Transverse colon (tissue), 4 donors: ENCODE measurements at regions not wholly inside any gene's neighbourhood (a gene's known extent, or its start where the extent isn't known, plus 50 kb on each side); places are given as distances from the start of the nearest gene placed in this dataset.

ENCODE experiments used
- DNase-seq: peaks from one replicate; pipeline ENCODE4 v3.0.0-alpha.2; 2019
- H3K27ac ChIP-seq, 4 donors: fragments of 200-600 bp; sonication (generic); 2 replicates each; pipeline ENCODE4 v1.5.1; 2016 to 2018; ENCODE audit warnings: inconsistent platforms in 4 of 4
- H3K27me3 ChIP-seq: fragments of 200-600 bp; sonication (generic); 2 replicates; pipeline ENCODE4 v1.5.1; 2017; ENCODE audit warnings: inconsistent platforms
- H3K36me3 ChIP-seq, 4 donors: fragments of 200-600 bp; sonication (generic); 2 replicates each; pipeline ENCODE4 v1.5.1; 2017 to 2019; ENCODE audit warnings: inconsistent platforms in 4 of 4
- H3K4me1 ChIP-seq, 4 donors: fragments of 200-600 bp; sonication (generic); 2 replicates each; pipeline ENCODE4 v1.5.1; 2017 to 2020; ENCODE audit warnings: inconsistent platforms in 4 of 4
- H3K4me3 ChIP-seq, 4 donors: fragments of 200-600 bp; sonication (generic); 1 replicate in 1 of 4; 2 replicates in 3 of 4; pipeline versions ENCODE4 v1.5.1 to v1.6.1; 2017 to 2019; ENCODE audit warnings: inconsistent platforms in 4 of 4
- H3K9me3 ChIP-seq, 2 donors: fragments of 200-600 bp; sonication (generic); 2 replicates each; pipeline ENCODE4 v1.5.1; 2017 to 2019; ENCODE audit warnings: inconsistent platforms in 2 of 2
- EP300 ChIP-seq: sonication (generic); formaldehyde crosslinking; IDR thresholded peaks from one replicate; pipeline ENCODE4 v1.6.1; 2017; ENCODE audit warnings: antibody characterized with exemption, low read depth
- POLR2A ChIP-seq: fragments of 450-650 bp; IDR thresholded peaks from one replicate; pipeline ENCODE4 v1.6.1; 2016; ENCODE audit warnings: antibody characterized with exemption, mild to moderate bottlenecking, moderate library complexity
- POLR2AphosphoS5 ChIP-seq, 3 donors: sonication (generic); formaldehyde crosslinking; IDR thresholded peaks; one replicate each; pipeline ENCODE4 v1.6.1; 2016; ENCODE audit warnings: antibody characterized with exemption in 3 of 3
- WGBS, 2 donors: methylation state at CpG; one replicate each; pipeline ENCODE4 v1.1.5; 2018; ENCODE audit warnings: low coverage in 1 of 2; 5-methylcytosine and 5-hydroxymethylcytosine counted together
- in situ Hi-C, 4 donors: fragments of 200-750 bp; cut with MboI; loops; one replicate each; pipeline versions ENCODE4 v1.15.0 to v1.15.1; 2017; ENCODE audit warnings: low sequenced_read_pairs in 3 of 4, low pct_ligation_motif_present in 1 of 4, low pct_unique_long_range_greater_than_20kb in 1 of 4
- intact Hi-C: fragments of 100-400 bp; cut with DNase I; formaldehyde crosslinking; loops from one replicate; pipeline ENCODE4 v1.15.1; 2023; ENCODE audit warnings: low total_unique reads
- TF ChIP-seq, protein P1 (sequence below), 5 experiments: fragments of 200-600 bp in 3 of 5; fragments of 450-650 bp in 2 of 5; sonication (generic) in 3 of 5; IDR thresholded peaks; 1 replicate in 2 of 5; 2 replicates in 3 of 5; pipeline ENCODE4 v1.5.1; 2016 to 2017; ENCODE audit warnings: antibody characterized with exemption in 5 of 5, inconsistent platforms in 3 of 5, mild to moderate bottlenecking in 2 of 5, moderate library complexity in 1 of 5

DNA sequence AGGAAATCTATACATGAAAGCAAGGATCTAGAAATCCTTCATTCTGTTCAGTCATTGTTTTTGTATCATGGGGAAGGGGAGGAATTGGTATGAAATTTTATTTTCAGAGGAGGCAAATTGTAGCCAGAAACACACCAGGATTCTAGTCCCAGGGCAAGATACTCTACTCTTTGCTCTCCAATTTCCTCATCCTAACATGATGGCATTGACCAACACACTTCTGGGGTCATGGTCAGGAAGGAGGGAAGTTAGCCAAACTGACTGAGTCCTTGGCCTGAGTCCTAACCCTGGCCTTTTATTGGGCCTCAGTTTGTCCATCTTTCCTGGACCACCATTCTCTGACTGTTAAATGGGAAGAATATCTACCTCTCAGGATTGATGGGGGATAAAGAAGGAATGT is 65.5 kb downstream of the BBS10 start:
- no peak for DNase-seq
- no peak overlapping the region for H3K4me3 ChIP-seq
- TF ChIP-seq POLR2AphosphoS5 (IDR thresholded peaks at IDR 0.05), result no peak
- TF ChIP-seq, protein P1, sequence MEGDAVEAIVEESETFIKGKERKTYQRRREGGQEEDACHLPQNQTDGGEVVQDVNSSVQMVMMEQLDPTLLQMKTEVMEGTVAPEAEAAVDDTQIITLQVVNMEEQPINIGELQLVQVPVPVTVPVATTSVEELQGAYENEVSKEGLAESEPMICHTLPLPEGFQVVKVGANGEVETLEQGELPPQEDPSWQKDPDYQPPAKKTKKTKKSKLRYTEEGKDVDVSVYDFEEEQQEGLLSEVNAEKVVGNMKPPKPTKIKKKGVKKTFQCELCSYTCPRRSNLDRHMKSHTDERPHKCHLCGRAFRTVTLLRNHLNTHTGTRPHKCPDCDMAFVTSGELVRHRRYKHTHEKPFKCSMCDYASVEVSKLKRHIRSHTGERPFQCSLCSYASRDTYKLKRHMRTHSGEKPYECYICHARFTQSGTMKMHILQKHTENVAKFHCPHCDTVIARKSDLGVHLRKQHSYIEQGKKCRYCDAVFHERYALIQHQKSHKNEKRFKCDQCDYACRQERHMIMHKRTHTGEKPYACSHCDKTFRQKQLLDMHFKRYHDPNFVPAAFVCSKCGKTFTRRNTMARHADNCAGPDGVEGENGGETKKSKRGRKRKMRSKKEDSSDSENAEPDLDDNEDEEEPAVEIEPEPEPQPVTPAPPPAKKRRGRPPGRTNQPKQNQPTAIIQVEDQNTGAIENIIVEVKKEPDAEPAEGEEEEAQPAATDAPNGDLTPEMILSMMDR (IDR thresholded peaks at IDR 0.05), result no peak
- TF ChIP-seq POLR2A, result no peak
- no peak for TF ChIP-seq EP300
- H3K27ac ChIP-seq, result no peak overlapping the region
- no peaks in the 10 kb centered on the region for H3K36me3 ChIP-seq
- in situ Hi-C loops, result no loop called here
- no peaks in the 10 kb centered on the region for H3K9me3 ChIP-seq
- intact Hi-C loops, result no loop called here
- no peaks in the 10 kb centered on the region for H3K4me1 ChIP-seq
- no peaks in the 10 kb centered on the region for H3K27me3 ChIP-seq

DNA sequence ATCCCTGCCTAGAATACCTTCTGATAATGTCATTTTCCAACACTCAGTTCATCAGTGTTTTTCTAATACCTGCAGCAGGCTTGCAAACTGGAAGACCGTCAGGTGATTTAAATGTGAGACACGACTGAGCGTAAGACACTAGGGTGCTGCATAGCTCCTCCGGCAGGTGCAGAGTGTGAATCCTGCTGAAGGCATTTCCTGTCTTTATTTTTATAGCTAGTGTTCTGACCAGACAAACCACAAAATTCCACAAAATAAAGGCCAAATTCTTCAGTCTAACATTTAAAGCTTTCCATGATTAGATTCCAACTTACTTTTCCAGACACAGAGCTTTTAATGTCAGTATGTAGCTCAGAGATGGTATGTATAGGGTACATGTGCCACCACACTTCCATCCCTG is 70.7 kb downstream of the BBS10 start:
- intact Hi-C loops, result no loop called here
- Histone ChIP-seq H3K4me1 (no peaks in the 10 kb centered on the region), H3K36me3 (no peaks in the 10 kb centered on the region), H3K27ac (no peak overlapping the region), H3K4me3 (no peak overlapping the region), H3K9me3 (no peaks in the 10 kb centered on the region), H3K27me3 (no peaks in the 10 kb centered on the region)
- in situ Hi-C loops, result no loop called here
- TF ChIP-seq EP300, result no peak
- no peak for TF ChIP-seq POLR2A
- TF ChIP-seq, protein P1 (IDR thresholded peaks at IDR 0.05), result no peak
- TF ChIP-seq POLR2AphosphoS5 (IDR thresholded peaks at IDR 0.05), result no peak
- DNase-seq, result no peak
- WGBS, 2 donors, result 75 to 97% methylated on average over 4 of the region's 4 CpGs

DNA sequence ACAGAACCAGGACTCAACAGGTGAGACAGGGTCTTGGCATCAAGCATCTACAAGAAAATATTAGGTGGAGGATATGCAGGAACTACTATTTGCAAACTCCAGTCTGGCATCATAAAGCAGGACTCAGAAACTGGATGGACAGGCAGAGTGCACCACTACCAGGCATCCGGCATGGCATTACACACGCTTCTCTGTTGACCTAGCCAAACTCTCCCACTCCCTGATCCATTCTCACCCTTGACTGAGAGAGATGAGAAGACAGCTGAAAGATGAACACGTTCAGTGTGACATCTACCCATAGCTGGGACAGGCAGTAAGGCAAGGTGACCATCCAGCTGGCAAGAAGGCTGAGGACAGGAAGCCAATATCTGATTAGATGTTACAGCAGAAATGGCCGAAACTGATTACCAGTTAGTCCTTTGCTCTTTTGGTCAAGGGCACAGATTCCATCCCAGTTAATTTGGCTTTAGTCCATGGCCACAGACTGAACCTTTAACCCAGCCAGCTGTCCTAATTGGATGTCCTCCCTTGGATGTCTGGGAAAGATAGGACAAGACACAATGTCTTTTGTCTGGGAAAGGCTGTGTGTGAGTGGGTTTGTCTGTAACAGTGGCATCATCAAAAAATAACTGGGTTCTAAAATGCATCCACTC is 71.6 kb downstream of the BBS10 start:
- WGBS, 2 donors, result 57 to 77% methylated on average over 1 to 4 of the region's 4 CpGs
- intact Hi-C loops (no loop called here), in situ Hi-C loops (no loop called here)
- no peaks in the 10 kb centered on the region for H3K27me3 ChIP-seq
- no peaks in the 10 kb centered on the region for H3K9me3 ChIP-seq
- H3K4me3 ChIP-seq, result no peak overlapping the region
- no peak for DNase-seq
- no peaks in the 10 kb centered on the region for H3K4me1 ChIP-seq
- H3K36me3 ChIP-seq, result no peaks in the 10 kb centered on the region
- H3K27ac ChIP-seq, result no peak overlapping the region
- TF ChIP-seq POLR2AphosphoS5 (IDR thresholded peaks at IDR 0.05), result no peak
- TF ChIP-seq, protein P1 (IDR thresholded peaks at IDR 0.05), result no peak
- TF ChIP-seq POLR2A, result no peak
- TF ChIP-seq EP300, result no peak

DNA sequence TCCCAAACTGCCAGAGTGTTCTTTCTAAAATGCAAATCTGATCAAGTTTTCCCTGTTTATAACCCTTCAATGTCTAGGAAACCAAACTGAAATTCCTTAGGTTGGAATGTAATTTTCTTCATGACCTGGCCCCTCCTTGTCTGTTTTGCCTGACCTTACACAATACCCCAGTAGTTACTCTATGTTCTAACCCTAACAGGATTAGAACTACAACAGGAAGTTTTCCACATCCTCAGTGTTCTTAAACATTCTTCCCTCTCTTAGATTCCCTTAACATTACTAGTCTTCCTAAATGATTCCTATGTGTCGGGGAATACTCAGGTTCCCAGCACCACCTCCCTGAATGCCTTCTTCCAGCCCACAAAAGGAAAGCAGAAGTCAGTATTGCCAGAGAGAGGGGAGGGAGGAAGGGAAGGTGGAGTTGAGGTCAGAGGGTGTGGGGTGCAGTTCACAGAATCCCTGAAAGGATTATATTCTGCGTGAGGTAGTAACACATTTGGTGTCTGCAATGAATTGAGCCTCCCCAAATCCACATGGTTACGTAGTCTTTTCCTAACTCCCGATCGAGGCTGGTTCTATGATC is 72.6 kb downstream of the BBS10 start:
- in situ Hi-C loops (no loop called here), intact Hi-C loops (no loop called here)
- Histone ChIP-seq H3K9me3 (no peaks in the 10 kb centered on the region), H3K4me3 (no peak overlapping the region), H3K27me3 (no peaks in the 10 kb centered on the region), H3K36me3 (no peaks in the 10 kb centered on the region), H3K27ac (no peak overlapping the region), H3K4me1 (no peaks in the 10 kb centered on the region)
- TF ChIP-seq POLR2AphosphoS5 (IDR thresholded peaks at IDR 0.05), result no peak
- TF ChIP-seq, protein P1 (IDR thresholded peaks at IDR 0.05), result no peak
- 83 to 88% methylated on average over 1 to 5 of the region's 5 CpGs for WGBS, 2 donors
- DNase-seq, result no peak
